A549 (cell line): ENCODE measurements at regions not wholly inside any gene's neighbourhood (a gene's known extent, or its start where the extent isn't known, plus 50 kb on each side); places are given as distances from the start of the nearest gene placed in this dataset.
"Not testable (repeated sequence)": the region's sequence is repeated elsewhere in the genome, so short reads cannot be mapped to it uniquely, and the experiment has no call there.

Source experiments
- ATAC-seq, 2 experiments: fragments of 200-7000 bp in 1 of 2; fragments of >200 bp in 1 of 2; cut with Nextera tagmentation in 1 of 2; cut with Tn5 transposase in 1 of 2; 3 replicates each; pipeline versions ENCODE4 v1.8.0 to v1.9.1; 2018 to 2020; ENCODE audit warnings: mild to moderate bottlenecking in 1 of 2, moderate library complexity in 1 of 2
- CTCF ChIA-PET: fragments of 300-600 bp; sonication (Branson Sonifier 250); formaldehyde crosslinking; extraction: SDS; loops from one replicate; lab custom pipeline; 2021; ENCODE audit warnings: antibody characterized with exemption, inconsistent platforms; lab: Yijun Ruan, JAX
- POLR2A ChIA-PET: fragments of 350-600 bp; formaldehyde crosslinking; extraction: SDS; loops from one replicate; lab custom pipeline; 2021; ENCODE audit warnings: antibody characterized with exemption, inconsistent platforms; lab: Yijun Ruan, JAX
- DNase-seq, 2 experiments: peaks; one replicate each; pipeline versions ENCODE4 v3.0.0 to v3.0.0-alpha.2; 2011 to 2016; ENCODE audit warnings: low read depth in 1 of 2, low spot score in 1 of 2
- FAIRE-seq: peaks from 2 replicates; lab custom pipeline; 2011; peaks lifted over from hg19 to GRCh38; lab: Jason Lieb, UNC
- H3K27ac ChIP-seq, 2 experiments: fragments of >200 bp; sonication (Bioruptor Twin); formaldehyde crosslinking; 3 replicates each; pipeline ENCODE4 v1.5.1; 2016 to 2017
- H3K4me1 ChIP-seq: fragments of >200 bp; sonication (Bioruptor Twin); formaldehyde crosslinking; 3 replicates; pipeline ENCODE4 v1.6.1; 2016
- H3K4me2 ChIP-seq: fragments of >200 bp; sonication (Bioruptor Twin); formaldehyde crosslinking; 3 replicates; pipeline ENCODE4 v1.6.1; 2016
- H3K4me3 ChIP-seq: fragments of >200 bp; sonication (Bioruptor Twin); formaldehyde crosslinking; 3 replicates; pipeline ENCODE4 v1.5.1; 2016
- H3K9me3 ChIP-seq: fragments of >200 bp; sonication (Bioruptor Twin); formaldehyde crosslinking; 3 replicates; pipeline ENCODE4 v1.6.1; 2016
- CHD4 ChIP-seq: fragments of 200-600 bp; sonication (generic); IDR thresholded peaks from 2 replicates; pipeline ENCODE4 v1.6.1; 2016; ENCODE audit warnings: antibody characterized with exemption, mild to moderate bottlenecking, borderline replicate concordance
- ZC3H11A ChIP-seq: fragments of 450-650 bp; IDR thresholded peaks from 2 replicates; pipeline ENCODE4 v1.6.1; 2014; ENCODE audit warnings: antibody characterized with exemption, mild to moderate bottlenecking
- WGBS: methylation state at CpG from one replicate; pipeline ENCODE4 v1.1.6; 2017; ENCODE audit errors: missing lambda C conversion rate; 5-methylcytosine and 5-hydroxymethylcytosine counted together

DNA sequence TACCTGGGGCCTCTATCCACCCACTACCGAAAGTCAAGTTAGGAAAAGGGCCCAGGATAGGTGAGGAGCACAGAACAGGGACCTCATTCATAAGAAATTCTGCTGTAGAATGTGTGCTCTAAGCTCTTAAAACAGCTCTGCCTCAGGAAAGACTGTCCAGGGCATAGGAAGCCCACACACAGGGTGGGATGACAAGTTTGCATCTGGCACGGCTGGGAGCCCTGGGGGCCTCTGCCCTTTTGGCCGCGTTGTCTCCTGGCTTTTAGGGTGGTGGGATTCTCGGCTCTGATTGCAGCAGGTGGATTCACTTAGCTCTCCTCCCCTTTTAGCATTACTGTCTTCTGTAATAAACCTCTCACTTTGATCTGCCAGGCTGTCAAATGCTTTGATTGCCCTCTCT, 389.5 kb upstream of the ZNF337 start:
- H3K27ac ChIP-seq, POLR2A ChIA-PET, DNase-seq, ATAC-seq, H3K4me3 ChIP-seq, H3K4me2 ChIP-seq, FAIRE-seq, H3K9me3 ChIP-seq, CTCF ChIA-PET, H3K4me1 ChIP-seq: not testable (repeated sequence)
- WGBS = no CpG with 5 or more reads among the region's 5 CpGs

DNA sequence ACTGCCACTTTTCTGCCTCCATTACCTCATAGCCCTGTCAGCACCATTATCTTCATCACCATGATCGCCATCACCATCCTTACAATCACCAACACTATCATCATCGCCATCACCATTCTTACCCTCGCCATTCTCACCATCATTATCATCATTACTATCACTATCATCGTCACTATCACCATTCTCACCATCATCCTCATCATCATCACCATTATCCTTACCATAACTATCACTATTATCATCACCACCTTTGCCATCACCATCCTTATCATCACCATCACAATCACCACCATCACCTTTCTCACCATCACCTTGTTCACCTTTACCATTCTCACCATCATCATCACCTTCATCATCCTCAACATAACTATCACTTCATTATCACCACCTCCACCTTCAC, 377.3 kb upstream of the ZNF337 start:
- CTCF ChIA-PET, H3K4me2 ChIP-seq, FAIRE-seq, H3K27ac ChIP-seq, H3K4me3 ChIP-seq, H3K4me1 ChIP-seq, POLR2A ChIA-PET, DNase-seq, H3K9me3 ChIP-seq, ATAC-seq: not testable (repeated sequence)
- 2% methylated on average over 4 of the region's 4 CpGs for WGBS

- DNase-seq, ATAC-seq, H3K27ac ChIP-seq, FAIRE-seq, H3K4me1 ChIP-seq, H3K4me2 ChIP-seq, H3K4me3 ChIP-seq, POLR2A ChIA-PET, H3K9me3 ChIP-seq, CTCF ChIA-PET: not testable (repeated sequence)
- no CpG with 5 or more reads among the region's 28 CpGs for WGBS
These were observed 362.7 kb upstream of the ZNF337 start for GRCh38 chr20:26059324-26059723.

- H3K4me1 ChIP-seq, DNase-seq, H3K4me2 ChIP-seq, ATAC-seq, H3K27ac ChIP-seq, CTCF ChIA-PET, H3K4me3 ChIP-seq, FAIRE-seq, H3K9me3 ChIP-seq, POLR2A ChIA-PET: not testable (repeated sequence)
- no CpG with 5 or more reads among the region's 10 CpGs for WGBS
These were observed 361.8 kb upstream of the ZNF337 start for GRCh38 chr20:26058446-26058845.

GRCh38 chr20:26057135-26057752, 360.6 kb upstream of the ZNF337 start:
- no CpG with 5 or more reads among the region's 41 CpGs for WGBS
- POLR2A ChIA-PET, H3K4me1 ChIP-seq, H3K4me3 ChIP-seq, CTCF ChIA-PET, H3K27ac ChIP-seq, H3K4me2 ChIP-seq, DNase-seq, H3K9me3 ChIP-seq: not testable (repeated sequence)
- ATAC-seq = peak; percentile 83 to 89
- FAIRE-seq = peak; percentile 86

- H3K4me2 ChIP-seq, CTCF ChIA-PET, ATAC-seq, H3K4me3 ChIP-seq, POLR2A ChIA-PET, DNase-seq, H3K27ac ChIP-seq, H3K9me3 ChIP-seq, FAIRE-seq, H3K4me1 ChIP-seq: not testable (repeated sequence)
- peak; percentile 94 for TF ChIP-seq ZC3H11A
- WGBS = 27% methylated on average over 3 of the region's 4 CpGs
These were observed 329.1 kb upstream of the ZNF337 start for GRCh38 chr20:26025792-26026191.

DNA sequence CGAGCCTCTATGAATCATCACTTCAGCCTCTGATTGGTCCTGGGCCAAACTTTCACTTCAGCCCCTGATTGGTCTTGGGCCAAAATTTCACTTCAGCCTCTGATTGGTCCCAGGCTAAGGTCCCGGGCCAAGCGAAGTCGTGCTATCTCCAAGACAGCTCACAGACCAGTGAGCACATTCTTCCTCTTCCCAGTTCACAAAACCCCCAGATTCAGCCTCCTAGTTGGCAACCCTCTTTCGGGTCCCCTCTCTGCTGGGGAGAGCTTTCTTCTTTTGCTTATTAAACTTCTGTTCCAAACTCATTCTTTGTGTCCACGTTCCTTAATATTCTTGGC, 314.3 kb upstream of the ZNF337 start:
- FAIRE-seq, POLR2A ChIA-PET, H3K27ac ChIP-seq, H3K4me1 ChIP-seq, DNase-seq, CTCF ChIA-PET, H3K4me3 ChIP-seq, H3K9me3 ChIP-seq: not testable (repeated sequence)
- ATAC-seq = peak in 1 of 2 experiments; percentile 64; a peak in 2 of 6 replicates
- no CpG with 5 or more reads among the region's 6 CpGs for WGBS
- H3K4me2 ChIP-seq = peak overlapping the region; percentile 76; the same call in 1 of the 3 replicates

- FAIRE-seq, DNase-seq, POLR2A ChIA-PET, H3K9me3 ChIP-seq, H3K4me1 ChIP-seq, CTCF ChIA-PET: not testable (repeated sequence)
- TF ChIP-seq CHD4 = 0 out of 2 replicates have a peak, but pooled peaks have one; percentile 12
- peak in 1 of 2 experiments; percentile 56; a peak in 1 of 6 replicates for ATAC-seq
- 2% methylated on average over 7 of the region's 13 CpGs for WGBS
- H3K27ac ChIP-seq = peak overlapping the region; percentile 79 to 88
- H3K4me3 ChIP-seq = peak overlapping the region; percentile 66
- H3K4me2 ChIP-seq = peak overlapping the region; percentile 76
These were observed 313.7 kb upstream of the ZNF337 start for GRCh38 chr20:26010224-26010941.
